CD4-positive, alpha-beta T cell treated with Interleukin-2 at 100 ng/mL for 4 hours (primary cell): ENCODE measurements at regions not wholly inside any gene's neighbourhood (a gene's known extent, or its start where the extent isn't known, plus 50 kb on each side); places are given as distances from the start of the nearest gene placed in this dataset.
"Not testable (repeated sequence)": the region's sequence is repeated elsewhere in the genome, so short reads cannot be mapped to it uniquely, and the experiment has no call there.

Experiments
- DNase-seq: peaks from one replicate; pipeline ENCODE4 v3.0.0-alpha.2; 2020; ENCODE audit warnings: low spot score

GRCh38 chr1:213464786-213465460 is 413.9 kb downstream of the RPS6KC1 start:
- no peak for DNase-seq

DNA sequence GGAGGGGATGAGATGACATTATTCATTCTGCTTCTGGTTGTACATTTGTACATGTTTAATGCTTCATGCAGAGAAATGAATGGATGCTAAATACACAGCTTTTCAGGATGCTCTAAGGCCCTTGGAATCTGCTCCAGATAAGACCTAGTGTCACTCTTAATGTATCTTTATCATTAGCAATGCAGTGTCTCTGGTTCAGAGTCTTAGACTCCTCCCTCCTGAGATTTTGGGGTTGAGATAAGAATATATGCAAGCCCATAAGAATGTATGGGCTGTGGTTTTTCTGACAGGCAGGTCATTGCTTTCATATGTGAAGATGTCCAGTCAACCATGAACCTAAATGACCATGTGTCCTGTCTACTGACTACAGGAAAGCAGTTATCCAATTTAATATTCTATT is 415.5 kb downstream of the RPS6KC1 start:
- no peak for DNase-seq

GRCh38 chr1:213474054-213474453 is 423.0 kb downstream of the RPS6KC1 start:
- DNase-seq = no peak

DNA sequence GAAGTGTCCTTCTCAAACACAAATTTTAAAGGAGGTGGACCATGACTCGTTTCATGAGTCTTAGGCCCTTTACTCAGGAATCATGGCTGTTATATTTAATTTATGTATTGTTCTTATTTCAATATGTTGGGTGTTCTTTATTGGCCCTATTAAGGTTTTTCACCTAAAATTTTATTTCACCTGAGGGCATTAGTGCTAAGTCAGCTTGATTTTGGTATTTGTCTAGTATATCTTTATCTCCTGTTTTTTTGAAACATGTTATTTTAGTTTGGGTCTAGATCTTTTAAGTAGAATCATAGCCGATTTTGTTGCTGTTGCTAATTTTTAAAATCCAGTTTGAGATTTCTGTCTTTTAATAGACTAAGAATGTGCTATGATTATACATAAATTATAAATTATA is 430.4 kb downstream of the RPS6KC1 start:
- DNase-seq = no peak

DNA sequence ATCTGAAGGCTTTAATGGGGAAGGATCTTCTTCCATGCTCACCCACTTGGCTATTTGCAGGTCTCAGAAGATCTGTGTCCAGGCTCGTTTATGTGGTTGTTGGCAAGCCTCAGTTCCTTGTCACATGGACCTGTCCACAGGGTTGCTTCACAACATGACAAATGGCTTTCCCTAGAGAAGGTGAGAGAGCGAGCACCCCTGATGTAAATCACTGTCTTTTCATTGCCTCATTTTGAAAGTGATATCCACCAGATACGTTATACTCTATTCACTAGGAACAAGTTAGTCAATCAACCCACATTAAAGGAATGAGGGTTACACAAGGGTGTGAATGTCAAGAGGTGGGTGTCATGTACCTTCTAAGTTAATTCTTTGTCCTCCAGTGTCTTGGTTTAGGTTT is 433.3 kb downstream of the RPS6KC1 start:
- DNase-seq = no peak

- DNase-seq = no peak
These were observed 433.7 kb downstream of the RPS6KC1 start for GRCh38 chr1:213484758-213485157.

DNA sequence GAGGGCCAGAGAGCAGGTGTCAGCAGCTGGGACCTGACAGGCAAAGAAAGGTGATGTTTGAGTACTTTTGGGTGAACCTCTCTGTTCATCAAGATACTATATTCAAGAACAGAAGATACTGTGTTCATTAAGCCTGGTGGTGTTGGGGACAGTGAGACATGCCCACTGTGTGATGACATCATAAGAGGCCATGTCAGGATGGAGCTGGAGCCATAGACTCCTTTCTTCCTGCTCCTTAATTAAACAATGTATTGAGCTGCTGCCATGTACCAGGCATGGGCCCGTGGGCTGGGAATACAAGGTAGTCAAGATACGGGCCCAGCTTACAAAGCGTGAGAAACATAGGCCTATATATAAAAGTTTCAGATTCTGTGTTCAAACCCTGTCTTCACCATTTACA is 435.4 kb downstream of the RPS6KC1 start:
- DNase-seq = no peak

DNA sequence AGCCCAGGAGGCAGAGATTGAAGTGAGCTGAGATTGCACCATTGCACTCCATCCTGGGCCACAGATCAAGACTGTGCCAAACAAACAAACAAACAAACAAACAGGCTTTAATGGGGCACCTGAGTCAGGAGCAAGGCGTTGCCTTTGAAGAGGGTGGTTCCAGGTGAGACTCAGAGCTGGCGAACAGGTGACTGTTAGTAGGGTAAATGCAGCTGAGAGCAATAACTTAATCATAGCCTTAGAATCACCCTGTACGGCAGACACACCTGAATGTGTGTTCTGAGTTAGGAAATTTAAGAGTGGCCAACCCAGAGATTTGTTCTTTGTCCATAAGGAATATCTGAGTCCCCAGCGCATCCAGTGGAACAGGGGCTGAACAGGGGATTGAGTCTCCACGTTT is 440.4 kb downstream of the RPS6KC1 start:
- DNase-seq = no peak

DNA sequence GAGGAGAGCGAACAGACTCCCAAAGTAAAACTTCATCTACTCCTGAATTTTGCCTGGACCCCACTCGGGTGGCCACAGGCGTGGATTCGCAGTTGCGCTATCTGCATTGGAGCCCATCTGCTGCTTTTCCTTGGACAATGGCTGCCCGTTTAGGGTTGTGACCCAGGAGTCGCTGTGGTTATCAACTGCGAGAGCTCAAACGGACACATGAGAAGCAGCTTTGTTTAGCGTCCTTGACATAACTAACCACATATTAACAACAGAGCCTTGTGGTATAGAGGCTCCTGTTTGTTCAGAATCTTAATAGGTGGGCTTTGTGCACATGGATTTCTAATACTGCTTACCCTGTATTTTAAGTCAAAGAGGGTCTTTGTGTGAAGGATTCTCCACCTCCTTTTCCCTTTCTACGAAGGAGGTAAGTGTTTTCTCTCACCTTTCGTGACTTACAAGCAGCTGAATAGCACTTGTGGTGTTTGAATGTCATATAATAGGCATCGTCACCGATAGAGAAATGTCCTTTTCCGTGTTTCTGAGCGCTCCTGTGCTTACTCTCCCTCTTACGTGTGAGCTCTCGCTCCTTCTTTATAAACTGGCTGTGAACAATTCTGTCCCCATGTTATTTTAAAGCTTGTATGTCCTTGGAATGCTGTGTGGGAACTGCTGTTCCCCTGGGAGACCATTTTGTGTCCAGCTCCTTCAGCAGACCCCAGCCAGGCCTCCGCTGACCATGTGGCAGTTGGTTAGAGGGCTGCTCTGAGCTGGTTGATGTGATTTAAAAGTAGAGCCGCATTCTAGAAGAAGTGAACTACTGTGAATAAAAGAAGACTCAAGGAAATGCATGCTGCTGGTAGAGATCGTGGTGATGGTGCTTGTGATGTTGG is 441.4 kb downstream of the RPS6KC1 start:
- no peak for DNase-seq

DNA sequence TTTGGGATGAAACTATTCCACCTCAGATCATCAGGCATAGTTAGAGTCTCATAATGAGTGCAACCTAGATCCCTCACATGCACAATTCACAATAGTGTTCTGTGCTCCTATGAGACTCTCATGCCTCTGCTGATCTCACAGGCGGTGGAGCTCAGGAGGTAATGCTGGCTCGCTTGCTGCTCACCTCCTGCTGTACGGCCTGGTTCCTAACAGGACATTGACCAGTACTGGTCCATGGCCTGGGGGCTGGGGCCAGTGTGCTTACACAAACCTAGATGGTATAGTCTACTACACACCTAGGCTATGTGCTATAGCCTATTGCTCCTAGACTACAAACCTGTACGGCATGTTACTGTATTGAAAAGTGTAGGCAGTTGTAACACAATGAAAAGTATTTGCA is 448.4 kb downstream of the RPS6KC1 start:
- DNase-seq = no peak

DNA sequence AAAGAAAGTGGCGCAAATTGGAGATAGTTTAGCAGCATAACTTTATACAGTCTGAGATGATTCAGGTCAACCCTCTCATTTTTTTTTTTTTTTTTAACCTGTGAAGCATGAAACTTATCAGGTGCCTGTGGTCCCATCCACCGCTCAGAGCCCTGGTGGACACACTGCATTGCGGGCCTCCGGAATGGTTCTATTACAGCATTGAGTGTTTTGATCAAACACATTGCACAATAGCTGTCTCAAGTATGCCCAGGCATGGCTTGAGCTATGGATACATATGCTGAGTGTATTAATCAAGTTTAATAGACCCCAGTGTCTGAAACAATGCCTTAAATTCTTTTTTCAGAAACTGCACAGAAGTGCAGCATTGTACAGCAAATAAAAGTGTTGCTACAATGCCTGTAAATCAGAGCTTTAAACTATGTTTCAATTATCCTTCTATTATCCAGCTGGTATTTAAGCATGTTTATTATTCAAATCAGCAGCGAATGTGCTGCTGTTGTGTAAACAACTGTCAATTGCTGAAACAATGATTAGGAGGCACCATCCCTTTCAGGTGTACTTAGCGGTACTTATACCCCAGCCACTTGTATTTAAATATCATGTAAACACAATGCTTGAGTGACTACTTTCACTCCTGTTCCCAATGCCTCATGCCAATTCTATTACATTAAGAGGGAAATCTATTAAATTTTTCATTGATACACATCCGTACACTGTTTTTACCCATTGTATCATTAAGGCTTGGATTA is 456.6 kb downstream of the RPS6KC1 start:
- DNase-seq = no peak

GRCh38 chr1:213511173-213511572 is 460.1 kb downstream of the RPS6KC1 start:
- DNase-seq = no peak

- no peak for DNase-seq
These were observed 461.3 kb downstream of the RPS6KC1 start for GRCh38 chr1:213512316-213512715.

- no peak for DNase-seq
These were observed 462.0 kb downstream of the RPS6KC1 start for GRCh38 chr1:213513006-213513405.

DNA sequence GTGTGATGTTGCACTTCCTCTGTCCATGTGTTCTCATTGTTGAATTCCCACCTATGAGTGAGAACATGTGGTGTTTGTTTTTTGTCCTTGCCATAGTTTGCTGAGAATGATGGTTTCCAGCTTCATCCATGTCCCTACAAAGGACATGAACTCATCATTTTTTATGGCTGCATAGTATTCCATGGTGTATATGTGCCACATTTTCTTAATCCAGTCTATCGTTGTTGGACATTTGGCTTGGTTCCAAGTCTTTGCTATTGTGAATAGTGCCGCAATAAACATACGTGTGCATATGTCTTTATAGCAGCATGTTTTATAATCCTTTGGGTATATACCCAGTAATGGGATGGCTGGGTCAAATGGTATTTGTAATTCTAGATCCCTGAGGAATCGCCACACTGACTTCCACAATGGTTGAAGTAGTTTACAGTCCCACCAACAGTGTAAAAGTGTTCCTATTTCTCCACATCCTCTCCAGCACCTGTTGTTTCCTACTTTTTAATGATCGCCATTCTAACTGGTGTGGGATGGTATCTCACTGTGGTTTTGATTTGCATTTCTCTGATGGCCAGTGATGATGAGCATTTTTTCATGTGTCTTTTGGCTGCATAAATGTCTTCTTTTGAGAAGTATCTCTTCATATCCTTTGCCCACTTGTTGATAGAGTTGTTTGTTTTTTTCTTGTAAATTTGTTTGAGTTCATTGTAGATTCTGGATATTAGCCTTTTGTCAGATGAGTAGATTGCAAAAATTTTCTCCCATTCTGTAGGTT is 463.6 kb downstream of the RPS6KC1 start:
- not testable (repeated sequence) for DNase-seq

DNA sequence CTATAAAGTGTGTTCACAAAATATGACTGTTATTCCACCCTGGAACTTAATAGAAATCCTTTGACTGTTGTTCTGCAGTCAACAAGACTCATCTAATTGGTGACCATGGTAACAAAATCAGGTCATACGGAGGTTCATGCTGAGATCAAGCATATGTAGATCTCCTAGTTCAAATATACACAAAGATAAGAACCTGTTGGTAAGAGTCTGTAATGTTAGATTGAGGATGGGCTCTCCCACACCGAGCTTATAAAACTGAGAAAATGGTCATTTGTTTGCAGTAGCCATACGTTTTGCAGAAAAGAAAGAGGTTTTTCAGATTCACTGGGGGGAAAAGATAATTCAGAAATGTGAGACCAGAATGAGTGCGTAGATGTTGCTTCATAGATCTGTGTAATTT is 468.1 kb downstream of the RPS6KC1 start:
- no peak for DNase-seq

- no peak for DNase-seq
These were observed 466.6 kb upstream of the PROX1 start for GRCh38 chr1:213521206-213521605.

GRCh38 chr1:213523781-213524398 is 463.9 kb upstream of the PROX1 start:
- DNase-seq = no peak

DNA sequence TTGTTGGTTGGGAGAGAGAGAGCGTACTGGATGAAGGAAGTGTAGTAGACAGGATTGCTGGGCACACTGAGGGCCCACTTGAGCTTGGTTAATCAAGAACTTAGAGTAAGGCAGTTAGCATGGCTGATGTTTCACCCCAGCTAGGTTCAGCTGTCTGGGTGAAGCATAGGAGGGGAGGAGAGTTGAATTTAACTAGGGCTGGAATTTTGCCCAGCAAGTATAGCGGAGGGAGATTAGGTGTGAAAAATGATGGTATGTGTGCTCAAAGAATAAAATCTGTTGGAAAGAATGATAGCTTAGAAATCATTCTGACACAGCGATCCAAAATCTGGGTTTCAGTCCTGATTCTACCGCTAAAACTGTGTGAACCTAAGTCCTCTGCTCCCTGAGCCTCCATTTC is 461.5 kb upstream of the PROX1 start:
- DNase-seq = no peak

GRCh38 chr1:213530611-213531320 is 457.0 kb upstream of the PROX1 start:
- DNase-seq = no peak
